ENCODE measurements at regions not wholly inside any gene's neighbourhood (a gene's known extent, or its start where the extent isn't known, plus 50 kb on each side); places are given as distances from the start of the nearest gene placed in this dataset.
"Not testable (repeated sequence)": the region's sequence is repeated elsewhere in the genome, so short reads cannot be mapped to it uniquely, and the experiment has no call there.

GRCh38 chr9:20238921-20239320 lies 383.4 kb downstream of the MLLT3 start:
- no peak for DNase-seq (ENCODE audit: low read depth, low spot score)

DNA sequence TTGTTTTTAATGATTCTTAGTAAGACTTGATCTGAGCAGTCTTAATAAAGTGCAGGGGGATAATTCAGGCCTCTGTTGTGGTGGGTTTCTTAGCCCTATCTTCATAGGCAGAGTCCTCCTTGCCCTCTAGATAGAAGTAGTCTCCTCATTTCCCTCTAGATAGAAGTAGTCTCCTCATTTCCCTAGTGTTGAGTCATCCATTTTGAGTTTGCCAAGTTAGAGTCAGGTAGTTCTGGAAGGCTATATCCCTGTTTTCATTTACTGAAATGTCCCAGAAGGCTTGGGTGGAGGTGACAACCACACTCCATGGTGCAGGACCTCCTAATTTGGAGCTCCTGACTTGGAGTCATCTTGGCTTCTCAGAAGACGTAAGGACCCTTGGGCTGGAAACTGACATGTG lies 384.6 kb downstream of the MLLT3 start:
- DNase-seq (ENCODE audit: low read depth, low spot score): no peak

- no peak for DNase-seq (ENCODE audit: low read depth, low spot score)
Observed at GRCh38 chr9:20236676-20237075, 385.6 kb downstream of the MLLT3 start.

DNA sequence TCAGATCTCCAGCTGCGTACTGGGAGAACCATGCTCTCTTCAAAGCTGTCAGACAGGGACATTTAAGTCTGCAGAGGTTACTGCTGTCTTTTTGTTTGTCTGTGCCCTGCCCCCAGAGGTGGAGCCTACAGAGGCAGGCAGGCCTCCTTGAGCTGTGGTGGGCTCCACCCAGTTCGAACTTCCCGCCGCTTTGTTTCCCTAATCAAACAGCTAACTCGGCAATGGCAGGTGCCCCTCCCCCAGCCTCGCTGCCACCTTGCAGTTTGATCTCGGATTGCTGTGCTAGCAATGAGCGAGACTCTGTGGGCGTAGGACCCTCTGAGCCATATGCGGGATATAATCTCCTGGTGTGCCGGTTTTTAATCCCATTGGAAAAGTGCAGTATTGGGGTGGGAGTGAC lies 387.1 kb downstream of the MLLT3 start:
- not testable (repeated sequence) for DNase-seq (ENCODE audit: low read depth, low spot score)

DNA sequence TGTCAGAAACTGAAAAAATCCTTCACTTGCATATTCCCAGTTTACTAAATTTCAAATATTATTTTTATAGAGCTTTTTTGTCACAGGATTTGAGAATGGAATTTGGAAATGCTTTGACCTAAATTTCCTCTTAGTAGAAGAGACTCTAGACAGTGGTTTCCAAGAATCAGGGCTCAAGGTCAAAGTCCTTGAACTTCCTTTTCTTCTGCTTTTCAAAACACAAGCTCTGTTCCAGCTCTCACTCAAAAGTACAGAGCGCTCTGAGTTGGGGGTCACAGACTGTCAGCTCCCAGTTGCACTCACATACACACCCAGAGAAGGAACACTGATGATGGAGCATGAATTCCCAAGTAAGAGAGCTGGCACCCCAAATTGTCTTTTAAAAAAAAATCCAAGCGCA lies 394.2 kb downstream of the MLLT3 start:
- DNase-seq (ENCODE audit: low read depth, low spot score): no peak

GRCh38 chr9:20227166-20227874 lies 395.0 kb downstream of the MLLT3 start:
- no peak for DNase-seq (ENCODE audit: low read depth, low spot score)

DNA sequence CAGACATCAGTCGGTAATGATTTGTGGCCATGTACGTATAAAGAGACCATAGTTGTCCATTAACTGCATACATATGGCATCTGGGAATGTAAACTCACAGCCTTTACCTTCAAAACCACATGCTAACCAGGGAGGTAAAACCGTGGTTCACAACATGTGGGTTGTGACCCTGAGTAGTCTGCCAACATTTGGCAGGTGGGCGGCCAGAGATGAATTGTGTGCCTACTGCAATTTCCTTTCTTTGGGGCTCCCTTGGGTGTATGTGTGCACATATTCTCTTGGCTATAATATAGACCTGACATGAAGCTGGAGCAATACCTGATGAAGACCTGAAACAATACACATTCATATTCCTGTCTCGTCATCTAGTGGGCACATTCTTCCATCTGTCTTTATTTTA lies 396.0 kb downstream of the MLLT3 start:
- DNase-seq (ENCODE audit: low read depth, low spot score): no peak

GRCh38 chr9:20225826-20226225 lies 396.5 kb downstream of the MLLT3 start:
- DNase-seq (ENCODE audit: low read depth, low spot score): no peak

- DNase-seq (ENCODE audit: low read depth, low spot score): no peak
Observed at GRCh38 chr9:20224756-20225155, 397.5 kb downstream of the MLLT3 start.

DNA sequence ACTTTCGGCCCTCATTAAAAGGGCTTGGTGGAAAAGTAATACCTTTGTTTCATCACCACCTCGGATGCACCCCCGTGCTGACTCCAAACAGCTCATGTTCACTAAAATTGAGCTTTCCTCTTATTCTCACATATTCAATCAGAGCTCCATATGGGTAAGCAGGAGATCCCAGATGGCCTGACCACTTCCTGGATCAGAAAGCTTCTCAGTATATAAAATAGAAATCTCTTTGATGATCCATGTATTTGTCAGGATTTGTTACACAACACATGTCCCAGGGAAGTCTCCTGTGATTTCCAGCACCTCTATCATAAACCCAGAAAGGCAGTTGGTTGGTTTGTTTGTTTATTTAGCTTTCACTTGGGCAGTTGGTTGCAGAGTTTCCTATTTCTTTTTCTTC lies 402.0 kb downstream of the MLLT3 start:
- no peak for DNase-seq (ENCODE audit: low read depth, low spot score)

DNA sequence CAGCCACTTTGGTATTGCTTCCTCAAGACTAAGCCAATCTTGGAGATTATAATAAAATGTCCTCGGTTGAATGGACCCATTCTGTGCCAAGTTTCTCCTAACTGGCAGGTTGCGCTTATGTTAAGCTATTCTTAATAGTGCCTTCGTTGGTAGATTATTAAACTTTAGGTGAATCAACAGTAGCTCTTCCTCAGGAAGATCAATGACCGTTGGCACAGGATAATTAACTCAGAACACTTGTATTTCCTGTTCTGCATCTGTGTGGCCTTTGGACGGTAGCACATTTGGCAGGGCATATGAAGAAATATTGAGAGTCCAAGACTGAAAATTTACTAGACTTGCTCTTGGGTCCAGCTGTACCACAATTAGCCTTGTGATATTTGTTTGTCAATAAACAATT lies 402.9 kb downstream of the MLLT3 start:
- DNase-seq (ENCODE audit: low read depth, low spot score): no peak

DNA sequence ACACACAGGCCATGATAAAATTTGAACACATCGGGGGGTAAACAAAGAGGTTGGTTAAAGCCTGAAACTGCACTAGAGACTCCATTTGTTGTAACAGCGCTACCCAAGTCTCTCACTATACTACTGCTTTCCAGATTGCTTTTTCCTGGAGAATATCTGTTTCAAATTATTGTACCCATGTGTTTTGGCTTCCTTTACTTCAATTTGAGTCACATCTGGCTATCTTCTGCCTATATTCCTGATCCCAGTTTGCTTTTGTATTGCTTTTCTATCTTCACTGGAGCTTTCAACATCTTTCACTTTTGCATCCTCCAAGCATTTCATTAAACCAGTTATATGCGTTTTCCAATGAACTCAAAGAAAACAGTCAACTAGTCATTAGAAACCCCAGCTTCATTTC lies 404.7 kb downstream of the MLLT3 start:
- DNase-seq (ENCODE audit: low read depth, low spot score): no peak

- no peak for DNase-seq (ENCODE audit: low read depth, low spot score)
Observed at GRCh38 chr9:20216438-20216837, 405.9 kb downstream of the MLLT3 start.

DNA sequence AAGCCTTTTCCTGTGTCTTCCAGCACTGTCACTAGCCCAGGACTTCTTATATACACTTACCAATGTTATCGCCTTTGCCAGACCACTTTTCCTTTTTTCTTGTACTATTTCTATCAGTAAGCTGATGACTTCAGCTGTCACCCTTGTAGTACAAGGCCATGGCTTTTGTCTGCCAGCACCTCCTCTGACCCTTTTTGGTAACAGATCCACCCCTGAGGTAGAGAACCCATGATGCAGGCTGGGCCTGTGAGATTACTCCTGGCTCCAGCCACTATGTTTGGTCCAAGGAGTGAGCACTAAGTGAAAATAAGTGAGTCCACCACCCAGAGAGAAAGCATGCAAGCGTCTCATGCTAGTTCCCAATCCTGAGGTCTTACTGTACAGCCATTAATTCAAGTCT lies 406.7 kb downstream of the MLLT3 start:
- no peak for DNase-seq (ENCODE audit: low read depth, low spot score)

DNA sequence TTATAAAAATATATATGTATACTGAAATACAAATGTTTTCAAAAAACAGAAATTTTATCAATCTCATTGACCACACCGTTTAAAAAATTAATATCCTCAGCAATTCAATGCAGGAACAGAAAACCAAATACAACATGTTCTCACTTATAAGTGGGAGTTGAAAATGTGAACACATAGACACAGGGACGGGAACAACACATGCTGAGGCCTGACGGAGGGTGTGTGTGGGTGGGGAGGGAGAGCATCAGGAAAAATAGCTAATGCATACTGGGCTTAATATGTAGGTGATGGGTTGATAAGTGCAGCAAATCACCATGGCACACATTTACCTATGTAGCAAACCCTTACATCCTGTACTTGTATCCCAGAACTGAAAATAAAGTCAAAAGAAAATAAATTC lies 409.5 kb downstream of the MLLT3 start:
- no peak for DNase-seq (ENCODE audit: low read depth, low spot score)

DNA sequence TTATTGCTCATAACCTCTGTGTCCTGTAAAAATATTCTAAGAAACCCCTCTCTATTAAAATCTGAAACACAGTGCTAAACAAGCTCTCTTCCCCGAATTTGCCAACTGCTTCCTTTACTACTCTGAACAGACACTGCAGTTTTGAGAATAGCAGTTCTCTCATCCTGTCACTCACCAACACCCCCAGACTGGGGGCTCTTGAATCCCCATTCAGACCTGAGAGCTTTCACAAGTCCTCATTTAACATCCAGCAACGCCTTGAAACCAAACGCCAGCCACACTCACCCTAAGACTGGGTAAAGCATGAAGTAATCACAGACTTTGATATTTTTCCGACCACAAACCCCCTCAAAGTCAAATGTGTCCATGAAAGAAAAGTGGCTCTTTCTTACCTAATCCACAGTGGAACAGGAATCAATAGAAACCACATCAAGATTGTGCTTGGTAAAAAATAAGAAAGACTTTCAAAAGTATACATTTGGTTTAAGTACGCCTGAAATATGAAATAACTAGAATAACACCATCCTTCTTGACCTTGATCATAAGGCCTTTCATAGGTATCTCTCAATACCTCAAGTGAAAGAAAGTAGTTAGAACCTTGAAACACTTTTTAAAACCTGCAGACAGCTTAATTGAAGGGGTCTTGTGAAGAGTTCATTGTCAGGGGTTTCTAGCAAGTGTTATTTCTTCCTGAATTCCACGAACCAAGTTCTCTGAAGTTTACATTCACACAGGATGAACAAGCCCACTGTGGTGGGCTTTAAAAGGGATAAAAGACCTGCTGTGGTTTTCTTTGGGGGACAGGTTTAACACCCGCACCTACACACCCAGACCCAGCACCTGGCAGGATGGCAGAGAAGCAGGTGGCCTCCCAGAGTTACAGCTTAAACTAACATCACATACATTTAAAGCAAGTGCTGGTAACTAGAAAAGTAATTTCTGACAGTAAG lies 412.6 kb downstream of the MLLT3 start:
- DNase-seq (ENCODE audit: low read depth, low spot score): no peak

- DNase-seq (ENCODE audit: low read depth, low spot score): no peak
Observed at GRCh38 chr9:20208961-20209371, 413.3 kb downstream of the MLLT3 start.

DNA sequence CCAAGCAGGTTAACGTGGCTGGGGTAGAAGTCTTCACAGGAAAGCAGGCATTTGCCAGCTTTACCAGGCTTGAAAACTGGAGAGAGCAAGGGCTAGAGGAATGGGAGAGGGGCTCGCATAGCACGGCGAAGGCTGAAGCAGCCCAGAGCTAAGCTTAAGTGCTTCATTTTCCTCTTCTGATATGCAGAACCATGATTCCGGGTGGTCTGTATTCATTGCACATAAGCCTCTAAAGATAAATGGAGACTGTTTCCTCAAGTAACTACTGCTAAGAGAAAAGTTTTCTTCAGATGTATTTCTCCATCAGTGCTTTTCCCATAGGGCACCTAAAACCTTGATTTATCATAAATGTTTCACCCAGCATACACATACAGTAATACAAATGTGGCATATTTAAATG lies 414.1 kb downstream of the MLLT3 start:
- no peak for DNase-seq (ENCODE audit: low read depth, low spot score)

DNA sequence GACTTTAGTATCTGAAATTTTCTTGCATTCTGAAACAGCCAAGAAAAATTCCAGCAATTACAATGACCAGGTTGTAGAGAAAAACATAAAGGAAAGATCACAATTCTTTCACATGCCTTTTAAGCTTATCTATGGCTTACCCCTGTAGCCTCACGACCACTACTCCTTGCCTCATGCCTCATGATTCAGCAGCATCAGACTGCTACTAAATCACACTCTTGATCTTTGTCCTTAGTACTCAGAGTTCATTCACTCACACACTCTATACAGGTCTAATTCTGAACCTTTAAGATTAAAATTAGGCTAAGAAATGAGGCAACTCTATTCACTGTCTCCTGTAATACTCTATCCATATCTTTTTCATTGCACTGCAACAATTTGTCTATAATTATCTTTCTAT lies 415.1 kb downstream of the MLLT3 start:
- DNase-seq (ENCODE audit: low read depth, low spot score): no peak

DNA sequence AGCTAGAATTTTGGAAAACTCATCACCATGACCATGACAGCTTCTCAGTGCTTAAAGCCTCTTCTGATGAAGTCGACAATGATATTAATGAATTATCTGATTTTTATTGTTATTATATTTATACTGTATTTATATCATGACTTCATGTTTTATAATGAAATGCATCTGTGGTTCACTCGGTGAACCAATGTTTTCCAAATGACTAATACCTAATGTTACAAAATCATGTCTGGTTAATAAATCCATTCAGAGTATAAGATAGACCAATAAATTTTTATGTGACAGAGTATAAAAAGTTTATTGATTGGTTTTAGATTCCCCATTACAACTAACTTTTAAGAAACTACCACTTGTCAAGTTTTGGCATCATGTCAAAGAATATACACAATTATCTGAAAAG lies 416.5 kb downstream of the MLLT3 start:
- no peak for DNase-seq (ENCODE audit: low read depth, low spot score)

DNA sequence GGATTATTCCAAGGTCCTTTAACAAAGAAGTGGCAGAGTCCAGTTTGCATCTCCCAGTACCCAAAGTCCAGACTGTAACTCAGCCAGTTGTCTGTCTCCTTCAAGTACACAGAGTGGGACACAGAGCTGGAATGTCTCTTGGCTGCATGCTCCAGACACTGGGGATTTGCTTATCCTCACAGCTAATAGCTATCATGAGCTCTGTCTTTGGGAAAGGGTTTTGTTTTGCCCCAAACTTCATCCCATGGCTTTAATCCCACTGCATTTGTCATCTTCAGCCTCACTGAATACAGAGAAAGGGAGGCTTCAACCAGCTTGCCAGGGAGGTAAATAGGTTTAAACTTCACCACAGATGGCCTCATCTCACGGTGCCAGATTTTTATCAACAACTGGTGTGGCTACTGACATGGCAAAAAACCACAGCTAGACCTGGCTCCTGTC lies 412.2 kb upstream of the SLC24A2 start:
- no peak for DNase-seq (ENCODE audit: low read depth, low spot score)

GRCh38 chr9:20200581-20200980 lies 411.7 kb upstream of the SLC24A2 start:
- no peak for DNase-seq (ENCODE audit: low read depth, low spot score)

- DNase-seq (ENCODE audit: low read depth, low spot score): no peak
Observed at GRCh38 chr9:20199111-20199510, 410.3 kb upstream of the SLC24A2 start.

Measured in activated CD4-positive, CD25-positive, alpha-beta regulatory T cell treated with anti-CD3 and anti-CD28 coated beads, Interleukin-2, amount 50 U/mL, for 16 hours (primary cell).